ENCODE measurements at regions not wholly inside any gene's neighbourhood (a gene's known extent, or its start where the extent isn't known, plus 50 kb on each side); places are given as distances from the start of the nearest gene placed in this dataset.
A peak's percentile ranks its signal among the peaks of the same experiment; 100 is the strongest.

- CTCF ChIA-PET, result interaction anchor here (1.1 to 1.9 kb wide), 2 partner anchors 12 to 113 kb away, joined by 3 to 4 read pairs; no protein-coding TSS in a partner anchor
- Histone ChIP-seq H3K27ac (ENCODE audit: insufficient read depth in 1 of 2, low read depth in 1 of 2, low read length in 2 of 2, poor library complexity in 1 of 2, severe bottlenecking in 2 of 2) (peak overlapping the region in 1 of 2 experiments; percentile 3), H3K9me3 (ENCODE audit: control extremely low read depth in 1 of 5, control insufficient read depth in 4 of 5, insufficient read depth in 2 of 5, low read depth in 1 of 5, low read length in 4 of 5) (peaks cover 0 to 9% (median 0%) of the 10 kb centered on the region in 5 experiments), H3K36me3 (ENCODE audit: control insufficient read depth in 4 of 4, insufficient read depth in 4 of 4, low read length in 3 of 4) (no peaks in the 10 kb centered on the region), H3K4me1 (ENCODE audit: control extremely low read depth in 1 of 4, control insufficient read depth in 4 of 4, insufficient read depth in 4 of 4, low read length in 3 of 4) (peaks cover 15 to 40% (median 23%) of the 10 kb centered on the region in 4 experiments), H3K27me3 (replicated peaks in 2 of 5; ENCODE audit: control insufficient read depth in 4 of 5, insufficient read depth in 5 of 5, low read length in 4 of 5) (no peaks in the 10 kb centered on the region), H3K4me3 (ENCODE audit: control insufficient read depth in 1 of 7, extremely low read depth in 1 of 7, insufficient read depth in 4 of 7, low read depth in 2 of 7, low read length in 6 of 7) (peak overlapping the region in 1 of 7 experiments; percentile 21)
- 60% methylated on average over 1 of the region's 4 CpGs for WGBS (ENCODE audit: insufficient coverage)
- DNase-seq, result peak in 2 of 3 donors; percentile 41 to 61
- POLR2A ChIA-PET, result no interaction called here
These were observed 220.9 kb downstream of the HACE1 start for GRCh38 chr6:104638841-104639290.

GRCh38 chr6:104633125-104633524 lies 226.6 kb downstream of the HACE1 start:
- H3K27ac ChIP-seq (ENCODE audit: insufficient read depth in 1 of 2, low read depth in 1 of 2, low read length in 2 of 2, poor library complexity in 1 of 2, severe bottlenecking in 2 of 2), result no peak overlapping the region
- H3K36me3 ChIP-seq (ENCODE audit: control insufficient read depth in 4 of 4, insufficient read depth in 4 of 4, low read length in 3 of 4), result no peaks in the 10 kb centered on the region
- no peak overlapping the region for H3K4me3 ChIP-seq (ENCODE audit: control insufficient read depth in 1 of 7, extremely low read depth in 1 of 7, insufficient read depth in 4 of 7, low read depth in 2 of 7, low read length in 6 of 7)
- no peak for DNase-seq
- H3K9me3 ChIP-seq (ENCODE audit: control extremely low read depth in 1 of 5, control insufficient read depth in 4 of 5, insufficient read depth in 2 of 5, low read depth in 1 of 5, low read length in 4 of 5), result peaks cover 0 to 9% (median 0%) of the 10 kb centered on the region in 5 experiments
- H3K4me1 ChIP-seq (ENCODE audit: control extremely low read depth in 1 of 4, control insufficient read depth in 4 of 4, insufficient read depth in 4 of 4, low read length in 3 of 4), result peaks cover 0 to 10% (median under 1%) of the 10 kb centered on the region in 4 experiments
- no peaks in the 10 kb centered on the region for H3K27me3 ChIP-seq (replicated peaks in 2 of 5; ENCODE audit: control insufficient read depth in 4 of 5, insufficient read depth in 5 of 5, low read length in 4 of 5)
- ChIA-PET CTCF (no interaction called here), POLR2A (no interaction called here)
- 100% methylated on average over 2 of the region's 4 CpGs for WGBS (ENCODE audit: insufficient coverage)

- DNase-seq, result no peak
- Histone ChIP-seq H3K27me3 (replicated peaks in 2 of 5; ENCODE audit: control insufficient read depth in 4 of 5, insufficient read depth in 5 of 5, low read length in 4 of 5) (no peaks in the 10 kb centered on the region), H3K4me1 (ENCODE audit: control extremely low read depth in 1 of 4, control insufficient read depth in 4 of 4, insufficient read depth in 4 of 4, low read length in 3 of 4) (peaks cover 0 to 5% (median 0%) of the 10 kb centered on the region in 4 experiments), H3K27ac (ENCODE audit: insufficient read depth in 1 of 2, low read depth in 1 of 2, low read length in 2 of 2, poor library complexity in 1 of 2, severe bottlenecking in 2 of 2) (no peak overlapping the region), H3K9me3 (ENCODE audit: control extremely low read depth in 1 of 5, control insufficient read depth in 4 of 5, insufficient read depth in 2 of 5, low read depth in 1 of 5, low read length in 4 of 5) (peaks cover 0 to 9% (median 0%) of the 10 kb centered on the region in 5 experiments), H3K4me3 (ENCODE audit: control insufficient read depth in 1 of 7, extremely low read depth in 1 of 7, insufficient read depth in 4 of 7, low read depth in 2 of 7, low read length in 6 of 7) (no peak overlapping the region), H3K36me3 (ENCODE audit: control insufficient read depth in 4 of 4, insufficient read depth in 4 of 4, low read length in 3 of 4) (no peaks in the 10 kb centered on the region)
- POLR2A ChIA-PET, result no interaction called here
- no CpG with 5 or more reads among the region's 2 CpGs for WGBS (ENCODE audit: insufficient coverage)
- CTCF ChIA-PET, result no interaction called here
These were observed 227.1 kb downstream of the HACE1 start for GRCh38 chr6:104632588-104632987.

- H3K4me1 ChIP-seq (ENCODE audit: control extremely low read depth in 1 of 4, control insufficient read depth in 4 of 4, insufficient read depth in 4 of 4, low read length in 3 of 4), result peaks cover 0 to 3% (median 0%) of the 10 kb centered on the region in 4 experiments
- CTCF ChIA-PET, result no interaction called here
- H3K27me3 ChIP-seq (replicated peaks in 2 of 5; ENCODE audit: control insufficient read depth in 4 of 5, insufficient read depth in 5 of 5, low read length in 4 of 5), result no peaks in the 10 kb centered on the region
These were observed 228.8 kb downstream of the HACE1 start for GRCh38 chr6:104630955-104631354.

DNA sequence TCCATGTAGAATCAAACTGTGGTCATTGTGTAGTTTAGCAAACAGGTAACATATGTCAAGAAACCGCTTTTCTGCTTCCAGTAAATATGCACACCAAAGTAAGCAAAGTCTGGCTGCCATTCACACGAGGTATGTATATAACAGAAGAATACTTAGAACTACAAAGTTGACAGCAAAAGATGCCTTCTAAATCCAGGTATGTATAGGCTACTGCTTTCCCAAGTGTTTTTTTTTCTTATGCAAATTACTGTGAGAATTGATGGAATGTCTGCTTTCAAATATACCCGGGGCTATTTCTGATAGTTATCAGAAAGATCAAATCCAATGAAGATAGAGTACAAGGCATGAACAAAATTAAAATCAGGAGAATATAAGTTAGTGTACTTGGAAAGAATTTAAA lies 229.2 kb downstream of the HACE1 start:
- 100% methylated on average over 1 of the region's 3 CpGs for WGBS (ENCODE audit: insufficient coverage)
- CTCF ChIA-PET, result no interaction called here
- H3K9me3 ChIP-seq (ENCODE audit: control extremely low read depth in 1 of 5, control insufficient read depth in 4 of 5, insufficient read depth in 2 of 5, low read depth in 1 of 5, low read length in 4 of 5), result peaks cover 0 to 9% (median 0%) of the 10 kb centered on the region in 5 experiments

More at GRCh38 chr6:104630955-104631354, 228.8 kb downstream of the HACE1 start:
- POLR2A ChIA-PET, result no interaction called here
- Histone ChIP-seq H3K36me3 (ENCODE audit: control insufficient read depth in 4 of 4, insufficient read depth in 4 of 4, low read length in 3 of 4) (no peaks in the 10 kb centered on the region), H3K9me3 (ENCODE audit: control extremely low read depth in 1 of 5, control insufficient read depth in 4 of 5, insufficient read depth in 2 of 5, low read depth in 1 of 5, low read length in 4 of 5) (peaks cover 0 to 9% (median 0%) of the 10 kb centered on the region in 5 experiments), H3K27ac (ENCODE audit: insufficient read depth in 1 of 2, low read depth in 1 of 2, low read length in 2 of 2, poor library complexity in 1 of 2, severe bottlenecking in 2 of 2) (no peak overlapping the region), H3K4me3 (ENCODE audit: control insufficient read depth in 1 of 7, extremely low read depth in 1 of 7, insufficient read depth in 4 of 7, low read depth in 2 of 7, low read length in 6 of 7) (no peak overlapping the region)
- DNase-seq, result no peak

GRCh38 chr6:104629826-104630225 lies 229.9 kb downstream of the HACE1 start:
- H3K27me3 ChIP-seq (replicated peaks in 2 of 5; ENCODE audit: control insufficient read depth in 4 of 5, insufficient read depth in 5 of 5, low read length in 4 of 5), result no peaks in the 10 kb centered on the region
- H3K9me3 ChIP-seq (ENCODE audit: control extremely low read depth in 1 of 5, control insufficient read depth in 4 of 5, insufficient read depth in 2 of 5, low read depth in 1 of 5, low read length in 4 of 5), result peaks cover 0 to 3% (median 0%) of the 10 kb centered on the region in 5 experiments
- no peaks in the 10 kb centered on the region for H3K36me3 ChIP-seq (ENCODE audit: control insufficient read depth in 4 of 4, insufficient read depth in 4 of 4, low read length in 3 of 4)
- ChIA-PET POLR2A (no interaction called here), CTCF (no interaction called here)
- WGBS (ENCODE audit: insufficient coverage), result 100% methylated on average over 1 of the region's 4 CpGs
- H3K27ac ChIP-seq (ENCODE audit: insufficient read depth in 1 of 2, low read depth in 1 of 2, low read length in 2 of 2, poor library complexity in 1 of 2, severe bottlenecking in 2 of 2), result no peak overlapping the region
- no peak overlapping the region for H3K4me3 ChIP-seq (ENCODE audit: control insufficient read depth in 1 of 7, extremely low read depth in 1 of 7, insufficient read depth in 4 of 7, low read depth in 2 of 7, low read length in 6 of 7)
- DNase-seq, result no peak
- H3K4me1 ChIP-seq (ENCODE audit: control extremely low read depth in 1 of 4, control insufficient read depth in 4 of 4, insufficient read depth in 4 of 4, low read length in 3 of 4), result peaks cover 0 to 3% (median 0%) of the 10 kb centered on the region in 4 experiments

More for the DNA sequence above, 229.2 kb downstream of the HACE1 start:
- Histone ChIP-seq H3K27me3 (replicated peaks in 2 of 5; ENCODE audit: control insufficient read depth in 4 of 5, insufficient read depth in 5 of 5, low read length in 4 of 5) (no peaks in the 10 kb centered on the region), H3K36me3 (ENCODE audit: control insufficient read depth in 4 of 4, insufficient read depth in 4 of 4, low read length in 3 of 4) (no peaks in the 10 kb centered on the region), H3K27ac (ENCODE audit: insufficient read depth in 1 of 2, low read depth in 1 of 2, low read length in 2 of 2, poor library complexity in 1 of 2, severe bottlenecking in 2 of 2) (no peak overlapping the region), H3K4me1 (ENCODE audit: control extremely low read depth in 1 of 4, control insufficient read depth in 4 of 4, insufficient read depth in 4 of 4, low read length in 3 of 4) (peaks cover 0 to 3% (median 0%) of the 10 kb centered on the region in 4 experiments), H3K4me3 (ENCODE audit: control insufficient read depth in 1 of 7, extremely low read depth in 1 of 7, insufficient read depth in 4 of 7, low read depth in 2 of 7, low read length in 6 of 7) (no peak overlapping the region)
- no peak for DNase-seq
- POLR2A ChIA-PET, result no interaction called here

- ChIA-PET POLR2A (no interaction called here), CTCF (interaction anchor here (1.9 kb wide), 1 partner anchor 14 kb away, joined by 5 read pairs; no protein-coding TSS in a partner anchor)
- DNase-seq, result no peak
These were observed 234.2 kb downstream of the HACE1 start for GRCh38 chr6:104625536-104625935.

More at GRCh38 chr6:104625536-104625935, 234.2 kb downstream of the HACE1 start:
- Histone ChIP-seq H3K9me3 (ENCODE audit: control extremely low read depth in 1 of 5, control insufficient read depth in 4 of 5, insufficient read depth in 2 of 5, low read depth in 1 of 5, low read length in 4 of 5) (no peaks in the 10 kb centered on the region), H3K4me3 (ENCODE audit: control insufficient read depth in 1 of 7, extremely low read depth in 1 of 7, insufficient read depth in 4 of 7, low read depth in 2 of 7, low read length in 6 of 7) (no peak overlapping the region), H3K4me1 (ENCODE audit: control extremely low read depth in 1 of 4, control insufficient read depth in 4 of 4, insufficient read depth in 4 of 4, low read length in 3 of 4) (peaks cover 0 to 17% (median 3%) of the 10 kb centered on the region in 4 experiments), H3K27me3 (replicated peaks in 2 of 5; ENCODE audit: control insufficient read depth in 4 of 5, insufficient read depth in 5 of 5, low read length in 4 of 5) (no peaks in the 10 kb centered on the region), H3K27ac (ENCODE audit: insufficient read depth in 1 of 2, low read depth in 1 of 2, low read length in 2 of 2, poor library complexity in 1 of 2, severe bottlenecking in 2 of 2) (no peak overlapping the region), H3K36me3 (ENCODE audit: control insufficient read depth in 4 of 4, insufficient read depth in 4 of 4, low read length in 3 of 4) (no peaks in the 10 kb centered on the region)
- whole genome bisulfite sequencing (ENCODE audit: insufficient coverage), result 92% methylated on average over 4 of the region's 5 CpGs
